ENCODE measurements at regions not wholly inside any gene's neighbourhood (a gene's known extent, or its start where the extent isn't known, plus 50 kb on each side); places are given as distances from the start of the nearest gene placed in this dataset.

DNA sequence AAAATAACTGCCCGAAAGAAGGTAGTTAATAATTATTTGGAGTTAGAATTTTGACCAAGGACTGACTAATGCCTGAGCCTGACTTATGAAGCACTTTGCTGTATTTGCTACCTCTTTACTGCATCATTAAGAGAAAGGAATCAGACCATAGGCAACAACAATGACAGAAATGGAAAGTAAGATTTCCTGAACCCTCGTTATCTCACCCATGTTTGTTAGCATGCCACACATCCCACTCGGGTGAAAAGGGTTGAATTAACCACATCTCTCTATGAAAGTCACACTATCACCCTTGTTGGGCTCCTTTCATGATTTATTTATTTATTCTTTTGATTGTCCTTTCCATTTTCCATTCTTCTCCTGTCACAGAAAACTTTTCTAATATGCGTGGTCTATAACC lies 59.6 kb downstream of the OLIG3 start:
- DNase-seq (ENCODE audit: low spot score) = no peak

DNA sequence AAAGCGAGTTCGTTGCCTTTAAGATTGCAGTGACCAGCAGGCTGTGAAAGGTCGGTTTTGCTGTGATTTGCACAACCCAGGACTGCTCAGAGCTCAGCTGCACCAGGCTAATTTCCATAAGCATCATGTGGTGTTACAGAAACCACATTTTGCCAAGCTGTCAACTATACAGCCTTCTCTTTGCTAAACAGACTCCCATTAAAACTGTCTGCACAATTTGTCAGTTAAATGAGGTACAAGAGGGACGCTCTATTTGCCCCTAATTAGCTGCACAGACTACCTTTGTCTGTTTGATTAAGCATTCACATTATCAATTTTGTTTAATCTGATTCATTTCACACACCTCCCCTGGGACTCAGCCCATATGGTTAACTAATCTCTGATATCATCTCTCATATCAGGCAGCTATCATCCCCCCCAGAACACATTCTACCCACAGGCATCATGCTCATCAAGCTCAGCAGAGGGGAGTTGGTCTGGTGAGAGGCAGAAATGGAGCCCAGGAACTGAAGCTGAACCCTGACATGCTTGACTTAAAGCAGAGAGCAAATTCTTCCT lies 62.1 kb downstream of the OLIG3 start:
- DNase-seq (ENCODE audit: low spot score) = no peak

DNA sequence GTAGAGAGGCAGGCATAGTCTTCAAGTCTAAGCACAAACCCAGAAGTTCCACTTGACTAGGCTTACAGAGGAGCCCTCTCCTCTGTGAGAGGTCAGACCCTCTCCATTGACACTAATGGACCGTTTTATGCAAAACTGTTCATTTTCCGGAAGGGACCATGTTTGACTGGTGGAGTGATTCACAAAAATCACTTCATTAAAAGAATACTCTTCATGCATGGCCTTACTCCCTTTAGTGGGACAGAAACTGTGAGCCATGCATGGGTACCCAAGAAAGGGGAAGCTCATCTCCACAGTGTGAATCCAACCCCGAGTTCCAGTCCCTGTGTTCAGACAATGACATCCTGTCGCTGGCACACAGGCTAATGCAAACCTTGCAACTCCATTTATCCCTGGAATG lies 63.2 kb downstream of the OLIG3 start:
- DNase-seq (ENCODE audit: low spot score) = no peak

DNA sequence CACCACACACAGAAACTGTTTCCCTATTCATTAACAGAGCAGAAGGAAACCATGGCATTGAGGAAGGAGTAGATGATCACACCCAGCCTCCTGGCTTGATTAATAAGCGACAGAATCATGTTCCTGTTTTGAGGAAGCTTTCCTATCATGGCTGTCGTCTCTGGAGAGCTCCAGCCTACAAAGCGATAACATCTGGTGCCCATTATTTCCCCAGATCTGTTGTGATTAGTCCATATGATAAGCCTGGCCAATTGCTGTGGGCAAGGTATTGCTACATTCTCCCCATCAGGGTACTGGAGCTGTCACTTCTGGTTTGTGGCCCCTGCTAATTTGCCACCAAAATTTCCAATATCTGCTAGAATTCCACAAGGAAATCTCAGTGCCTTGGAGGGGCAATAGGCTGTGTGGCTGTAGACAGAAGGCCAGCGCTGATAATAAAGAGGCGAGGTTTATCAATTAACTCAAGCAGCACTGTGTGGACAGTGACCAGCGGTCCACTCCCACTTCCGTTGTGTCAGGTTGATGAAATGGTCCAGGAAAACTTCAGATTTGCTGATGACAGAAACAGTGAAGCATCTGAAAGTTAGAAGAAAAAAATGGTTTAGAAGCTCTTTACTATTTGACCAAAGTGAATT lies 66.4 kb downstream of the OLIG3 start:
- no peak for DNase-seq (ENCODE audit: low spot score)

DNA sequence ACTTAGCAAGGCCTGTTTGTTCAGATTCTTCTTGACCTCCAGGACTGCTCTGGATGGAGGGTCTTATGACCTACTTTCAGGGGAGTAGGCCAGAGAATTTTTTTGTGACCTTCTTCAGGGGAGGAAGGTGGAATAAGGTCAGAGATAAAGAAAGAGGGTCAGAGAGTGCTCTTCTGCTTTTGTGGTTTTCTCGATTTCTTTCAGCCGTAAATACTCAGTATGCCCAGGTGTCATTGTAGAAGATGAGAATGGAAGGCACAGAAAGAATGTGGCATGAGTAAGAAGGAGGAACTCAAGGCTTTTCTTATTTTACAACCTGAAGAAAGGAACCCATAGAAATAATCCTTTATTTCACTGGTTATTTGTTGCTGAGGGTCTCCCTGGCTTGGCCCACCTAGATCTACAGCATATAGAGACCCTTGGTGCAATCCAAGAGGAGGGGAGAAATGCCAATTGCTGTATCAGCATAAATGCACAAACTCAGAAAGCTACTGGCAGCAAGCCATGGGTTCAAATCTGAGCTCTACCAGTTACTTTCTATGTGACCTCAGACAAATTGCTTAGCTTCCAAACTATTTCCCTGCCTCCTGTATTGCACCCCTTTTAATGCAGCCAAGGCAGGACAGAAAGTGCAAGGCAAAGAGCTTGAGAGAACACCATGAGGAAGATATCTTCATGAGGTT lies 68.0 kb downstream of the OLIG3 start:
- no peak for DNase-seq (ENCODE audit: low spot score)

DNA sequence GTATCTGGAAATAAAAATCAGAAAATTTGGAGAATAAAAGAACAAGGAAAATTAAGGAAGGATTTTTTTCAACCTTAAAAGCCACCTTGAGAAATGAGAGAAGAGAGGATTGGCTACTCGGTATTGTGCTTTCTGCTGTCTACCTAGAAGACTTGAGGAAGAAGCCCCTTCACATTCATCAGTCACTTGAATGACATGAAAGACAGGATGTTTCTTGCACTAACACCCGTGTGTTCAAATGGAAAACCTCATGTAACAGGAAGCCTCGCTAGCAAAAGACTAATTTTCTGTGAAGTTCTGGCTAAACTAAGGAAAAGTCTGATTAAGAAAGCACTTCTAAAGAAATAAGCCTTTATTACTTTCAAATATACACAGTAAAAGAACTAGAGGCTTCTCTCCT lies 69.9 kb downstream of the OLIG3 start:
- DNase-seq (ENCODE audit: low spot score) = no peak

DNA sequence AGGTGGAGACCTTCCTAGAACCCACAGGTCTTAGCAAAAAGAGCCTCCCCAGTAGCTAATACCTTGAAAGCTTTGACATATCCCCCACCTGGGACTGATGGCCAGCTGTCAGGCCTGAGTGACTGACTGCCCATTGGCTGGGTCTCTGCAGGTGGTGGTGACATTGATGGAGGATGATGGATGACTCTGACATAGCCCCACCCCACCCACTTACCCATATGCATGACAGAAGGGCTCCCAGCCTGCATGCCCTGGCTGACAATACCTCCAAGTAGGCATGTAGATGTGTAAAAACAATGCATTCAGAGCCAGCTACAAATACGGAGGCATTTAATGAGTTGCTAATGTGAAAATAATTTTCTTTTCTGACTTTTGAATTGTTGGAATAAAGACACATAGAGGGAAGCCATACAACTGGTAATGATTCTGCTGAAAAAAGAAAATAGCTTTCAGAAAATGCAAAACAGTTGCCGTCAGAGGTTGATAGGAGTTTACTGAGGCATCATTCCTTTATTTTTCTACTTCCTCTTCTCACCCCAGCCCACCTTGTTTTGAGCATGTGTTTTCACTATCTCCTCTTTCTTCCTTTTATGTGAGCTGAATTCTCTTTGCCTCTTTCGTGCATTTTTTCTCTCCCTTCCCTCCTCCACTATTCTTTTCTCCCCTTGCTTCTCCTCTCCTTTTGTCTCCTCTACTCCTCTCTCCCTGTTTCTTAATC lies 70.6 kb downstream of the OLIG3 start:
- DNase-seq (ENCODE audit: low spot score) = no peak

DNA sequence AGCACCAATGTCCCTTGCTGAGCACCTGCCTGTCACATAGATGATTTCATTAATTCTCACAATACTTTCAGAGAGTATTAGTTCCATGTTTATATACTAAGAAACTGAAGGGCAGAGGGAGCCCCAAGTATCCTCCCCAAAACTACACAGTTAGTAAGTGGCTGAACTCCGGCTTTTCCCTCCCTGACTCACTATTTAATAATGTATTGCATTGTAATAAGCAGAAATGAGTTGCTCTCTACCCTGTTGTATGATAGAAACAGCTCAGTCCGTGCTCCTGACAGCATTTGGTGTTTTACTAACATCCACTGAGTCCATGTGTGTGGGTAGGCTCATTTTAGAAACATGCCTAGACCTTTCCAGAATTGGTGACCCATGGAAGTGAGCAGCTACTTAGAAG lies 76.8 kb downstream of the OLIG3 start:
- DNase-seq (ENCODE audit: low spot score) = no peak

DNA sequence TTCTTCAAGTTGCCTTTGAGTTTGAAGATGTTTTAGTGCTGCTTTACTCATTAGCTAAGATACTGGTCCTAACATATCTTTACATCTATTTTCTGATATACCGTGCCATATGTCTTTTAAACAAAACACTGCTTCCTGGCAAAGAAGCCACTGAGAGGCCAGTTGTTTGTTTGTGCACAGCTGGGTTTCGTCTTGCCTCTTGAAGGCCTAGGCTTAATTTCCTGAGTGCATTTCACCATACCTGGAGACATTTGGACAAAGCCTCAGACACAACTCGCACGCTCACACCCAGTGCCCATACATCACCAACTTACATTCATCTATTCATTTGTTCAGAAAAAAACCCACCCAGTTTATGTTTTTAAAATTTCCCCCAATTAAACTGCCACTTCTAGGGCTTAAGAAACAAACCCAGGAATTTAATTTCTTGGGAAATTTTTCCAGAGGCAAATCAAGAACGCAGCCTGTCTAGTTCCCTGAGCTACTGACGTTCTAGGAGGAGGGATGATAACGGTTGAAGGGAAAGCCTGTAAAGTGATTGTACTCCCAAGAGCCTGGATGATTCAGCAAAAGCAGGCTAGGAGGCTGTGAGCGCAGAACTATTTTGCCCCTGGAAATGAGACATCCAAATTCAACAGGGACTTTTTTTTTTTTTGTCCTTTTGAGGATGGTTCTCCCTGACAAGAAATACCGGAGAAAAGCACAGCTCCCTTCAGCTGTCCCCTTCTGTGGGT lies 77.7 kb downstream of the OLIG3 start:
- DNase-seq (ENCODE audit: low spot score) = no peak

DNA sequence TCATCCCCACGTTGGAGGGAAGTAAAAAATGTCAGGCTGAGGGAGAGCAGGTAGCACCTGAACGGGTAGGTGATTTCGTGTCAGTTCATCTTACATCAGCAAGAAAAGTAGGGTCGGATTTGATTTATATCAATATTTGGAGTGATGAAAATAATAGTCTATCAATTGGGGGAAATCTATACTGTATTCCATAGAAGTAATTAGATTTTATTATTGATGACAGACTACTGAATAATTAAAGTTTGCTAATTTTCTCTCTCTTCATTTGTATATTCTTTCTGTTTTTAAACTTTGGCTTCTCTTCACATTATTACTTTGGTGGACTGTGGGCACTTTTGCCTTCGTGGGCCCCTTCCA lies 78.4 kb downstream of the OLIG3 start:
- no peak for DNase-seq (ENCODE audit: low spot score)

DNA sequence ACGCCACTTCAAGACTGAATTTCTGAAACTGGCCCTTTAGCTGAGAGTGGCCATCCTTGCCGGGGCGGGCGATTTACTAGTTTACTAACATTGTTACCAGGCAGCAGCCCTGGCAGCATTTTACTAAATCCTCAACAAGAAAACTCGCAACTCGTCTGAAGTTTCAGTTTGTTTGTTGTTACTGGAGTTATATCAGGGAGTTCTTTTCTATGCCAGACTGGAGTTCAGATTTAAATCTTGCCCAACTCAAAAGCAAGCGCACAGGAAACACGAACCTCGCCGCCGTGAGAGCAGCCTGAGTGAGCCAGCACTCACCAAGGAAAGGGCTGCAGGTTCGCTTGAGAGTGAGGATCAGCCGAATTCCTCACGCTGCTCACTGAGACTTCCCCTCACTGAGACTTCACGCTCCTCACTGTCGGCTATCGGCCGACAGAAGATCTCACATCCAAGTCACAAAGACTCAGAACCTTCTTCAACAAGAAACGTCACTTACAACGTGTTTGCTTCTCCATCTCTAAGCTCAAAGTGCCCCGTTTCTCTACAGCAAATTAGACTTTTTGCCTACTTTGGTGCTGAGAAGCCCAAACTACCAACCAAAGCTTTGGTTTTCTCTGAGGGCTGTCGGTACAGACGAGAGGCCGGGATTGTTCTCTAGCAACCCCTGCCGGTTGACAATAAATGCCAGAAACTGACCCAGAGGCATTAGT lies 78.9 kb downstream of the OLIG3 start:
- no peak for DNase-seq (ENCODE audit: low spot score)

DNA sequence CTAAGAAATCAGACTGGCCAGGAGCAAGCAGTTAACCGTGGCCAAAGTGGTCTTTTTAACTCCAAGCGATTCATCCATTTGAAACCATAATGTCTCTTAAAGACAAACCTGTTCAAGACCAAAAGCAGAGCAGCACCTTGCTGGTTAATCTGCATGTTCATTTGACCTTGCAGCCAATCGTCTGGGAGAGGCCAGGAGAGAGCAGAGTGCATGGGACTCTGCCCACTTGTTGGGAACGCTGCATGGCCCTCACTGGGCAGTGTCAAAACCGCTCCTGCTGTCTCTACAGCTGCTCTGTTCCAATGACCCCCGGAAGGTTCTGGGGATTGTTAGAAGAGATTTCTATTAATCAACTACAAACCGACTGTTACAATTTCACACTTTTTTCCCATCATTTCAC lies 79.6 kb downstream of the OLIG3 start:
- no peak for DNase-seq (ENCODE audit: low spot score)

DNA sequence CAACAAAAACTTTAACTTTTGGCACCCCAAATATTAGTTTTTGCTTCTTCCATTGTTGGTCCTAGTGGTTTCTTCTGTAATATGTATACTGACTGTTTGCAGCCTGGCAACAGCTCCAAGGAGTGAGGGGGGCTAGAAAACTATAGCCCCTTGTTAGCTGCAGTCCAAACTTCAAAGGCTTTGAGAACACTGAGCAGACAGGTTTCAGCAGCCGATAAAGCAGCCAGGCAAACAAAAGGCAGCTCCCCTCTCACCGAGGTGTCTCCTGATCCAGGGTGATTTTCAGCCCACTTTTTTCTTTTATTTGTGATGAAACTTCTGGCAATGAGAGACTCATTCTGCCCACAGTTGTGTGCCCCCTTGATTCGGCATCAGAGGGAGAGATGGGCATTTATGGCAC lies 80.7 kb downstream of the OLIG3 start:
- DNase-seq (ENCODE audit: low spot score) = no peak

DNA sequence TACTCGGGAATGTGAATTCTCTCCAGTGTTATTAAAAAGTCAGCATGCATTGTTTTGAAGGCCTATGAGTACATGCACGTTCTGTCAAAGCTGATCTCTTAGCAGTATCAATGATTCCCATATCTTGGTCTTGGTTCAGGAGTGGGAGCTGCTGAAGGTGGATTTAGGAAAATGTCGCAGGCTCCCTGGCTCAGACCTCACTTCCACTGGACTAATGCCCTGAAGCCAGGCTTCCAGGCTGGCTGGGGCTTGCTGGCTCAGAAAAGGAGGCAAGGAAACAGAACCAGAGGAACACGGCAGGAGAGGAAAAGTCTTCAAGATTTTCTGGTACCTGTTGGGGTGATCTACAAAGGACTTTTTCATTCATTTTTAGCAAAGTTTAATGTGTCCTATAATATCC lies 81.6 kb downstream of the OLIG3 start:
- no peak for DNase-seq (ENCODE audit: low spot score)

DNA sequence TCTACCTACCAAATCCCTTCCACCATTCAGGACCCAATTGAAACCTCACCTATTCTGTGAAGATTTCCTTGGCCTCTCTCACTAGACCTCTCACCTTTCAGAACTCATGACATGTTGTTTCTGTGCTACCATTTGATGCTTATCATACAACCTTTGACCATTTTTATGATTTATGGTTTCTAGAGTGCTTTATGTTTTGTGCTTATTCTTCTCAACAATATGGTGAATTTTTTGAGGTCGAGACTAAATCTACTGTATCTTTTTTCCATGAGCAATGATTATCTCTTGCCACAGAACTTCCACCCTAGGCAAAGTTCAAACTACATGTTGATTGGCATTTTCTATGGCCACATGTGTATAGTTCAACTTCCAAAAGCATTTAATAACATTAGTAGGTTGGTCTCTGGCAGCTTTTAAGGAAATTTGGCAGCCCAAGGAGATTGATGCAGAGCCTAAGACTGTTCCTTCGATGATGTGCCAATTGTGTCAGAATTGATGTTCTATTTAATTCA lies 84.9 kb downstream of the OLIG3 start:
- DNase-seq (ENCODE audit: low spot score) = no peak

DNA sequence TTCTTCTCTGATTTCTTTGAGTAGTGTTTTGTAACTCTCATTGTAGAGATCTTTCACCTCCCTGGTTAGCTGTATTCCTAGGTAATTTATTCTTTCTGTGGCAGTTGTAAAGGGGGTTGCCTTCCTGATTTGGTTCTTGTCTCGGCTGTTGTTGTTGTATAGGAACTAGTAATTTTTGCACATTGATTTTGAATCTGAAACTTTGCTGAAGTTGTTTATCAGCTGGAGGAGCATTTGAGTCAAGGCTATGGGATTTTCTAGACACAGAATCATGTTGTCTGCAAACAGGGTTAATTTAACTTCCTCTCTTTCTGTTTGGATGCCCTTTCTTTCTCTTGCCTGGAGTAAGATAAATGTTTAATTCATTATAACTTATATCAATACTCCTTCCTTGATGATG lies 86.4 kb downstream of the OLIG3 start:
- no peak for DNase-seq (ENCODE audit: low spot score)

DNA sequence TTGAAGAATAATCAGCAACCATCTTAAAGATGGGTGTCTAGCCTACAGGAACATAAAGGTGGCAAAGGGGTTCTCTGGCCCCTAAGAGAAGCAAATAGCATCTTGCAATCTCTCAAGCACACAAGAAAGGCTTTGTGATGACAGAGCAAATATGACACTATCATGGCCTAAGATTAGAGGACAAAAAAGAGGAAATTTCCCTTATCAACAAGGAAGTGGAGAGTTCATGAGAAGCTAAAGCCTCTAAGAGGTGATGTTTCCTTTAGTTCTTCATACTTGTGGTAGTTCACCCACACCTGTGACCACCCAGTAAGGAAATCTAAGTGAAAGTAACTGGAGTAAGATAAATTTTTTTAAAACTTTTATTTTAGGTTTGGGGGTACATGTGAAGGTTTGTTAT lies 88.4 kb downstream of the OLIG3 start:
- no peak for DNase-seq (ENCODE audit: low spot score)

DNA sequence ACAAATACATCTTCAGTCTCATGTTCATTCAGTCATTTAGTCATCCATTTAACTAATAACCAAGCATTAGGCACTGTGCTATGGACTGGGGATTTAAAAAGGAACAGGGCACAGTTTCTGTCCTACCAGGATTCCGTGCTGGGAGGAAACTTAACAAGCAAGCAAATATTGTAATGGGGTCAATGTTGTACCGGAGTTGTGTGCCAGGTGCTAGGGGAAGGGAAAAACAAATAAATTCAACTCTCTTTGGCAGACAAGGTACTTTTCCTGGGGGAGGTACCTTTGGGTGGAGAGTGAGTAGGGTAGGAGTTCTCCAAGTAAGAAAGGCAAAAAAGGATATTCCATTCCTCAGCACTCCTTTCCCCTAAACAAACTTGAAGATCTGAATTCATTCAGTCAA lies 90.3 kb downstream of the OLIG3 start:
- no peak for DNase-seq (ENCODE audit: low spot score)

DNA sequence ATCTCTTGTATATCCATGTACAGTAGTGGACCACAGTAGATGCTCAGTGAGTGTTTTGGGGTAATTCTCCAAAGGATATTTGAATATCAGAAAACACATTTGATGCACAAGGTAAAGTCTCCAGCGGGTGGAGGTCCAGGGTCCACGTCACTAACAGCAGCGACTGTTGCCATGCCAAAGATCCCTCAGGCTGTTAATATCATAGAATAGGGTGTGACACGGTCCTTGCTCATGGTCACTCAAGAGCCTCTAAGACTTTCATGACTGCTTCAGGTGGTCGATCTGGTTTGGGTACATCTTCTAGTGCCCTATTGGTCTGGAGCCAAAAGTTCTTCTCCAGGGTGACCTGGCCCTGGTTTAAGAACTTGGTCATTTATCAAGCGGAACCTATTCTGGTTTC lies 90.8 kb downstream of the OLIG3 start:
- no peak for DNase-seq (ENCODE audit: low spot score)

DNA sequence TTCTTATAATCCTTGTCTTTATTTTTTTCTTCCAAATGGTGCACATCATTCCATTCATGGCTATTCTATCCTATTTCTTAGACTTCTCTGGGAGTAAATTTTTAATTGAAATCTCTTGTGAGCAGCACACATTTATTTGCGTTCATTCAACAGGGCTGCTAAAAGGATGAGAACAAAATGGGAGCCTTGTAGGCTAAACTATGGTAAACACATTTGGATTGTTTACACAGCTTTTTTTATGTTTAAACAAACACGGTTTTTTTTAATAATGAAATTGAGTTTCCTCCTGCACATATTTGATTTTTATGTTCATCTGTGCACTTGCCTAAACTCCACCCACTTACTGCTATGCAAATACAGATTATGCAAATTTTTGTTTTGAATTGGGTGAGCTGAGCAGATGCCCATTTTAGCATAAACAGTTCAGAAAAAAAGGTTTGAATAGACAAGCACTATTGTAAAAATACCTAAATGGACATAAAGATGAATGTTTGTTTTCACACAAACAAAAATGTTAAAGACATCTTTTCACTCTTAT lies 92.0 kb downstream of the OLIG3 start:
- no peak for DNase-seq (ENCODE audit: low spot score)

DNA sequence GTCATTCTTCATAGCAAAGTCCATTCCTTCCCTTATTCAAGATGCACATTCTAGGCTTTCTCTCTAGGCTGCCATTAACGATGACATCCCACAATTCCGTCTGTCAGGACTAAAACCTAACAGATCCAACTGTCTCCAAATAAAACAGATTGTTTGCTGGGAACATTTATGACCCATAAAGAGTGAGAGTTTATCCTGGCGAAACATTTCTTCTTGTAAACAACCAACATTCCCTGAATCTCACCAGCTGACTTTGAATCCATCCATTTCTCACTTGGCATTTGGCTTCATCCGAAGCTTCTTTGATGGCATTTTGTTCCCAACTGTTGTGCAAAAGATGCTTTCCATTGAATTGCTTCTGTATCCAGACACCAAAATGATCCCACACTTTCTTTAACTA lies 93.1 kb downstream of the OLIG3 start:
- no peak for DNase-seq (ENCODE audit: low spot score)
